AG08396 (cell line): ENCODE measurements at regions not wholly inside any gene's neighbourhood (a gene's known extent, or its start where the extent isn't known, plus 50 kb on each side); places are given as distances from the start of the nearest gene placed in this dataset.
"Not testable (repeated sequence)": the region's sequence is repeated elsewhere in the genome, so short reads cannot be mapped to it uniquely, and the experiment has no call there.

ENCODE experiments used
- DNase-seq: peaks from one replicate; pipeline ENCODE4 v3.0.0; 2012; ENCODE audit warnings: low spot score, mixed read lengths

GRCh38 chr14:26655128-26655527, 57.3 kb upstream of the NOVA1 start:
- DNase-seq, result no peak

- DNase-seq, result no peak
These were observed 65.7 kb upstream of the NOVA1 start for GRCh38 chr14:26663506-26663905.

GRCh38 chr14:26678732-26679420, 81.0 kb upstream of the NOVA1 start:
- not testable (repeated sequence) for DNase-seq

GRCh38 chr14:26685401-26685800, 87.6 kb upstream of the NOVA1 start:
- DNase-seq, result no peak

- no peak for DNase-seq
These were observed 89.5 kb upstream of the NOVA1 start for GRCh38 chr14:26687301-26687837.

GRCh38 chr14:26694521-26694920, 96.7 kb upstream of the NOVA1 start:
- no peak for DNase-seq

- no peak for DNase-seq
These were observed 104.9 kb upstream of the NOVA1 start for GRCh38 chr14:26702721-26703230.

GRCh38 chr14:26703686-26704366, 106.0 kb upstream of the NOVA1 start:
- no peak for DNase-seq

- DNase-seq, result no peak
These were observed 109.4 kb upstream of the NOVA1 start for GRCh38 chr14:26707234-26707633.

GRCh38 chr14:26709019-26709418, 111.2 kb upstream of the NOVA1 start:
- DNase-seq, result no peak

GRCh38 chr14:26719514-26719913, 121.7 kb upstream of the NOVA1 start:
- DNase-seq, result no peak

GRCh38 chr14:26722258-26722657, 124.4 kb upstream of the NOVA1 start:
- no peak for DNase-seq

- DNase-seq, result no peak
These were observed 132.0 kb upstream of the NOVA1 start for GRCh38 chr14:26729851-26730250.

- DNase-seq, result peak; percentile 5
These were observed 133.2 kb upstream of the NOVA1 start for GRCh38 chr14:26730929-26731618.

GRCh38 chr14:26735811-26736210, 138.0 kb upstream of the NOVA1 start:
- no peak for DNase-seq

GRCh38 chr14:26738571-26738970, 140.7 kb upstream of the NOVA1 start:
- DNase-seq, result no peak

- DNase-seq, result no peak
These were observed 143.9 kb upstream of the NOVA1 start for GRCh38 chr14:26741711-26742212.

- DNase-seq, result no peak
These were observed 145.5 kb upstream of the NOVA1 start for GRCh38 chr14:26743284-26743683.

GRCh38 chr14:26744903-26745302, 147.1 kb upstream of the NOVA1 start:
- no peak for DNase-seq

- no peak for DNase-seq
These were observed 163.7 kb upstream of the NOVA1 start for GRCh38 chr14:26761532-26761931.

GRCh38 chr14:26765301-26765700, 167.5 kb upstream of the NOVA1 start:
- no peak for DNase-seq

GRCh38 chr14:26765768-26766520, 168.1 kb upstream of the NOVA1 start:
- DNase-seq, result peak; percentile 22
